HG03469 (cell line): ENCODE measurements at regions not wholly inside any gene's neighbourhood (a gene's known extent, or its start where the extent isn't known, plus 50 kb on each side); places are given as distances from the start of the nearest gene placed in this dataset.
"Not testable (repeated sequence)": the region's sequence is repeated elsewhere in the genome, so short reads cannot be mapped to it uniquely, and the experiment has no call there.

ENCODE experiments used
- ATAC-seq: cut with Tn5 transposase; IDR thresholded peaks from one replicate; pipeline ENCODE4 v1.9.1; 2021; ENCODE audit warnings: mild to moderate bottlenecking, moderate library complexity, moderate number of reproducible peaks; ENCODE audit not compliant: unreplicated experiment

DNA sequence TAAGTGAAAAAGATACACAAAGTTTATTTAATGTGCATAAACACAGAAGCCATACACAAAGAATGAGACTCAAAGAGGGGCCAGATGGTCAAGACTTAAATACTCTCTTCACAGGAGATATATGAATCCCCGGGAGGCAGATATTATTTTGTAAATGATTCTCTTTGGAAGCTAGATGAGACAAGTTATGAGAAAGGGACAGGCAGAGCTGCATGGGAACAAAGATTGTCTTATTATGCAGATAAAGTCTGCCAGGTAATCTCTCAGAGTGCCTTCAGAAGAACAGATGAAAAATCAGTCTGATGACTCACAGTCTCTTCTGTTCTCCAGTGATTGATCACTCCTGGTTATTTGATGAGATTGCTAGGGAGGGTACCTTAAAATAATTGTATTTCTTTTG is 89.0 kb downstream of the NAF1 start:
- ATAC-seq = no peak

GRCh38 chr4:163072222-163072621 is 94.5 kb downstream of the NAF1 start:
- ATAC-seq = no peak

- no peak for ATAC-seq
Observed at GRCh38 chr4:163071308-163071707, 95.4 kb downstream of the NAF1 start.

- no peak for ATAC-seq
Observed at GRCh38 chr4:163070023-163070422, 96.7 kb downstream of the NAF1 start.

DNA sequence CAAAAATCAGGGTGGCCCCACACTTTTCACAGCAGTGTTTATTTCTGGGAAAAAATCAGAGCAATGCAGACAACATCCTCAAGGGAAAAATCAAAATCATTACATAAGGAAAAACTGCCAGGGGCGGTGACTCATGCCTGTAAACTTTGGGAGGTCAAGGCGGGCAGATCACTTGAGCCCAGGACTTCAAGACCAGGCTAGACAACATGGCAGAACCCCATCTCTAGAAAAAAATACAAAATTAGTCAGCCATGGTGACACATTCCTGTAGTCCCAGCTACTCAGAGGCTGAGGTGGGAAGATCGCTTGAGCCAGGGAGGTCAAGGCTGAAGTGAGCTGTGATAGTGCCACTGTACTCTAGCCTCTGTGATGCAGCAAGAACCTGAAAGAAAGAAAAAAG is 102.8 kb downstream of the NAF1 start:
- ATAC-seq = no peak

DNA sequence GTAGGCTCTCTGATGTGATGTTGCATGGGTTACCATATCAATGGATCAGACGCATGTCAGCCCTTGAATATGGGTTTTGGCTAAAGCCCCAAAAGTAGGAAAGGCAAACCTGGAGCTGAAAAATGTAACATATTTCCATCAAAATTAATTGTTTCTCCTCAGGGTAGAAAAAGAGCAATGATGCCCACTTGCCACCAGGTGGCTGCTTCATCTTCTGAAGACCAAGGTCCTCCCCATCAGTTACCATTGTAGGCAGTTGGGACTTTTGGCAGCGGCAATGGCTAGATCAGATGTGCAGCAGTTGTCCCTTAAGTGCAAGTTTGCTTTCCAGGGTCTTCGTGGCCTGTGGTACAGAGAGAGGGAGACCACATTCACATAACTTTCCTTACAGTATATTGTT is 118.2 kb downstream of the NAF1 start:
- peak; percentile 82 for ATAC-seq

GRCh38 chr4:163042306-163042705 is 124.4 kb downstream of the NAF1 start:
- ATAC-seq = peak; percentile 47

DNA sequence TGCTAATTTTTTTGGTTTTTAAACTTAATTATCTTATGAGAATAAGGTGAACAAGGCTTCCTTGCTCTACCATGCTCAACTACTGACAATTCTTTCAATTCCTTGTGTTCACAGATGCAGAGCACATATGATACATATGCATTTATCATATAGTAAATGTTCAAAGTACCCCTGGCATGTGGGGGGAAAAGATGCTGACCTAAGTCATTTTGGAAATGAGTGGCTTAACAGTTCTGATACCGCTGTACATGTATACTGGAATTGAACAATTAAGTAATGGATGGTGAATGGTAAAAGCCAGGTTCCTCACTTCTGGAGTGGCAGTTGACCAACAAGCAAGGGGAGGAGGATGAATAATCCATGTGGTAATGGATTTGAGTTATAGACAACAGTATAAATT is 149.6 kb downstream of the NAF1 start:
- no peak for ATAC-seq

DNA sequence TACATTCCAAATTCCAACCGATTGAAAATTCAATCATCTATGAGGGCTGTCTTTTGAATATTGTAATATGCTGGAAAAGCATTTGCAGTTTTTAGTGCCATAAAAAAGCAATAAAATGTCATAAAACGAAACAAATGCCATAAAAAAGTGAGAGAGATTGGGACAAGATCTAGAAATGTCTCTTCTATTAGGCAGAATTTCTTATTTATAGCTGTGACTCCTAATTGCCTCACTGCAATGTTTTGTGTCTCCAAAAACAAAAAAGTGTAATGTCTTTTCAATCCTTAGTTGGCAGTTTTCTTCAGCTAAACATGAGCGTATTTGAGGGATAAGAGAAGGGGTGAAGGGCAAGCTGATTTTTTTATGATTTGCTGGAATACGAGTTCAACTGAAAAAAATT is 153.9 kb downstream of the NAF1 start:
- ATAC-seq = no peak

- ATAC-seq = no peak
Observed at GRCh38 chr4:163003979-163004378, 162.7 kb downstream of the NAF1 start.

DNA sequence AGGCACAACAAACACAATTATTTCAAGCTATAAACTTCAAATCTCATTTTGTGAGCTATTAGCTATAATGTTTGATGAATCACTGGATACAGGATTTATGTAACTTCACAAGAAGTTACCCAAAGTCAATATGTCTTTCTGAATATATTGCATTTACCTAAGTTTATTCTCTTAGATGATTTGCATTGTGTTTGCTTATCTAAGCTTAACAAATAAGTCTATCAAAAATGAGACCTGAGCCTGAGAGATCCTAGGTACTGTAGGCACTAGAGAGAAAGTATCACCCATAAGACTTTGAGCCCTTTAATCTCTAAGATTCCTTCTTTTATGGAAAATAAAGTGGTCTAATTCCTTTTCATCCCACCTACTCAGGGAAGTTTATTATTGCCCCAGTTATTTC is 178.2 kb downstream of the NAF1 start:
- no peak for ATAC-seq

GRCh38 chr4:162985131-162985530 is 181.6 kb downstream of the NAF1 start:
- ATAC-seq = no peak

DNA sequence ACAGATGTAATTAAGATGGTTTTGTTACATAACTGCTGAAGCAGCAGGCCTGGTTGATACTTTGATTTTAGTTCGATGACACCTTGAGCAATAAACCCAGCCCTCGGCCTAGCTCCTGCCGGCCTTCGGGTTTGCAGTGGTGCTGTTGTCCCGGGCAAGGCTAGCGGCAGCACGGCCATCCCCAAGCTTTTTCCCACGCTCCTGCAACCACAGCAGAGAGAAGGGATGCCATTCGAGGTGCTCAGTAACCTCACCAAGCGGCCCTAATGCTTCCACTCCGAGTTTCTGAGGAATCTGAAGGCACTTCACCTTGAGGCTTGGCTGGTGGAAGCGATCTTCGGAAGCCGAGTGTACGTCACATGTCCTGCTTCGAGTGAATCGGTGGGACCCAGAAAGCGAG is 182.1 kb downstream of the NAF1 start:
- ATAC-seq = no peak

DNA sequence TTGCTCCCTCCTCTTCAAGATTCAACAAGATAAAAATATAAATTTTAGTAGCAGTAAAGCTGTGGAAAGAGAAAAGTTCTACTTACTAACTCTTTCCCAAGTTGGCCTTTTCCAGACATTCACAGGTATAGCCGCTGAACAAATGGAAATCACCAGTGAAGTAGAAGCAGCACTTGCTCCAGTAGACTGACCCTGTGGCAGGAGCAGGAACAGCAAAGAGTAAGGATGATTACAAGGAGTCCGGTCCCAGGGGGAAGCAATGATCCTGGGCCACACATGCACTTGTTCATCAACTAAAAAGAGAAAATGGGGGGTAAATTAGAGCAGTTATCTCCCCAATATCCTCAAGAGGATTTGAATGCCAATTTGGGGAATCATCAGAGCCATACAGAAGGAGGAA is 184.9 kb downstream of the NAF1 start:
- ATAC-seq = no peak

DNA sequence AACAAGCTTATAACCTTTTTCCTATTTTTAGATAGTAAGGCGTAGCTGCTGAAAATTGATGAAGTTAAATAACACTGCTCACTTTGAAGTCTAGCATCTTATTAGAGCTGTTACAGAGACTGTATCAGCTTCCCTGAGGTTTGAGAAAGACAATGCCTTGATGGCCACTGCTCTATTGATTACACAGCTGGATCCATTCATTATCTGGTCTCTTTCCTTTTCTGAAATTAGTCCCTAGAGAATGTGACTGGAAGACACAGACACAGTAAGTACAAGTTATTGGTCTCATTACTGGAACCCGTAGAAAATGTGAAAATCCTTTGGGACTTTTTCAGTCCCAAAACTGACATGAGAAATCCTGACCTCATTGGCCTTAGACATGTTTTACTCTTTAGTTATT is 188.3 kb downstream of the NAF1 start:
- no peak for ATAC-seq

DNA sequence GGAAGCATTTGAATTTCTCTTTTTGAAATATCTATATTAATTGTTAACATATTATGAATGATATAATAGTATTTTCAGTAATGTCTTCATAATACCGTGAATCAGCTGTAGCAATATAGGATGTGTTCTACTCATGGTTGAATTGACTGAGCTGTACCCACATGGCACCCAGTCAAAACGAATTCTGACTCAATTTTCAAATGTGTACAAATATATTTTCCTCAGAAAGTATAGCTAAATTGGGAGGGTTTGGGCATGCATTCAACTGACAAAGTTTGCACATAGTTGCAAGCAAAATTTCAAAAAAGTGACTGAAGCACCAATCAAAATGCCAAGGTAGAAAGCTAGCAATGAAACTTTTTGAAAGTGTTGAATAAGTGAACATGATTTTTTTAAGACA is 188.9 kb downstream of the NAF1 start:
- no peak for ATAC-seq

DNA sequence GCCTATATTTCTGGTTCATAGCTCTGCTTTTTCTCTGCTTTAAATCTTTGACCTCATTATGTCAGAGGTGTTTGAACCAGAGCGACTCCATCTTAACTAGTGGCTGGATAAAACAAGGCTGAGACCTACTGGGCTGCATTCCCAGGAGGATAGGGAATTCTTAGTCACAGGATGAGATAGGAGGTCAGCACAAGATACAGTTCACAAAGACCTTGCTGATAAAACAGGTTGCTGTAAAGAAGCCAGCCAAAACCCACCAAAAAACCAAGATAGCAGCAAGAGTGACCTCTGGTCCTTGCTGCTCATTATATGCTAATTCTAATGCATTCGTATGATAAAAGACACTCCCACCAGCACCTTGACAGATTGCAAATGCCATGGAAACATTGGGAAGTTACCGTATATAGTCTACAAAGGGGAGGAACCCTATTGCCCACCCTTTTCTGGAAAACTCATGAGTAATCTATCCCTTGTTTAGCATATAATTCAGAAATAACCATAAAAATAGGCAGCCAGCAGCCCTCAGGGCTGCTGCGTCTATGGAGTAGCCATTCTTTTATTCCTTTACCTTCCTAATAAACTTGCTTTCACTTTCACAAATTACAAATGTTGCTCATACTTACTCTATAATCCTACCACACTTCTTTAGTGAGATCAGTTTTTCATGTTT is 193.9 kb downstream of the NAF1 start:
- ATAC-seq = no peak

DNA sequence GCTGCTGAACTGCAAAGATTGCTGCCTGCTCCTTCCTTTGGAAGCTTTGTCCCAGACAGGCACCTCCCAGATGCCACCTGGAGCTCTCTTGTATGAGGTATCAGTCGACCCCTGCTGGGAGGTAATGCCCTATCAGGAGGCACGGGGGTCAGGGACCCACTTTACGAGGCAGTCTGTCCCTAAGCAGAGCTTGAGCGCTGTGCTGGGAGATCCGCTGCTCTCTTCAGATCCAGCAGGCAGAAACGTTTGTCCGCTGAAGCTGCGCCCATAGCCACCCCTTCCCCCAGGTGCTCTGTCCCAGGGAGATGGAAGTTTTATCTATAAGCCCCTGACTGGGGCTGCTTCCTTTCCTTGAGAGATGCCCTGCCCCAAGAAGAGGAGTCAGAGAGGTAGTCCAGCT is 197.5 kb downstream of the NAF1 start:
- no peak for ATAC-seq

- not testable (repeated sequence) for ATAC-seq
Observed at GRCh38 chr4:162965978-162966377, 200.7 kb downstream of the NAF1 start.

DNA sequence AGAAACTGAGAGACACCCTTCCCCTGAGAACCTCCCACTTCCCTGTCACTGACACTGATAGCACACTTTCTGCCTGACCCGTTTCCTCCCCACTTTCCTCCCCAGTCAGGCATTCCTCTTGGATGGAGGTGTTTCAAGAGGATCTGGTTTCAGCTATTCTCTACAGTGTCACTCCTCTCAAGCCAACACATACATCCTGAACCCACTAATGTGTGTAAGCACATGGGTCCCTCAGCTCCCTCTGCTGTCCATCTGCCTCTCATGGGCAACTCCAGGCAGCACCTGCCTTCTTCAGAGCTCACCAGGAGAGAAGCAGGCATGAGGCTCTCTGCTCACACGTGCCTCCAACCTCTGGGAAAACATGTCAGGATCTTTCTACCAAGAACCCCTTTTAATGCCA is 207.6 kb downstream of the NAF1 start:
- no peak for ATAC-seq

DNA sequence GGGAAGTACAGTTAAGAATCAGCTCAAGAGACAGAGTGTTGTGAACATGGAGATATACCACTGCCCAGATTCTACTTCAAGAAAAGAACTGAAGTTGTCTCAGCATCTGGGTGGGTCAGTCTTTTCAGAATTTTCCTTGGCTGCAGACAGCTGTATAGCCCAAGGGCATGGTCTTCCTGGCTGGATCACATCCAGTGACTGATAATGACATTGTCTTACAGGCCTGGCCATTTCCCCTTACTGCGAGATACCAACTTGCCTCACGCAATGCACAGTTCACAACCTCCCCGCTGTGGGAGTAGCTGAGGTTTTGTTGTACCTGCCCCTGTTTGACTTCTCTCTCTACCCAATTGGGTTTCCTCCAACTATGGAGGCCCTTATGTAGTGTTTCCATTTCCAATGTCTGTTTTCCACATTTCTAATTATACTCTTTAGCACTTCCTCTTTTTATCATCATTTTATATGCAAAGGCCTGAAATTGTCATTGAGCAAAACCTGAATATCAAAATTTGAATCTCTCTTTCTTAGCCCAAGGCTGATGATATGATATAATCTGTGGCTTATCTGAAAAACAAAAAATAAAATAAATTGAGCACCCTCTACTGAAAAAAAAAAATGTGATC is 209.1 kb downstream of the NAF1 start:
- no peak for ATAC-seq

GRCh38 chr4:162954976-162955375 is 211.7 kb downstream of the NAF1 start:
- no peak for ATAC-seq

GRCh38 chr4:162952232-162952631 is 214.5 kb downstream of the NAF1 start:
- ATAC-seq = no peak
